SKM-1 (cell line): ENCODE measurements at regions not wholly inside any gene's neighbourhood (a gene's known extent, or its start where the extent isn't known, plus 50 kb on each side); places are given as distances from the start of the nearest gene placed in this dataset.

Experiments
- DNase-seq: peaks from one replicate; lab custom pipeline; 2025; ENCODE audit not compliant: unreplicated experiment; lab: John Stamatoyannopoulos, UW

- DNase-seq = no peak
These were observed 834.2 kb upstream of the CXADR start for GRCh38 chr21:16678429-16679160.

GRCh38 chr21:16695074-16695473, 817.8 kb upstream of the CXADR start:
- no peak for DNase-seq

- DNase-seq = no peak
These were observed 805.6 kb upstream of the CXADR start for GRCh38 chr21:16707274-16707673.

- no peak for DNase-seq
These were observed 804.6 kb upstream of the CXADR start for GRCh38 chr21:16708101-16708835.

DNA sequence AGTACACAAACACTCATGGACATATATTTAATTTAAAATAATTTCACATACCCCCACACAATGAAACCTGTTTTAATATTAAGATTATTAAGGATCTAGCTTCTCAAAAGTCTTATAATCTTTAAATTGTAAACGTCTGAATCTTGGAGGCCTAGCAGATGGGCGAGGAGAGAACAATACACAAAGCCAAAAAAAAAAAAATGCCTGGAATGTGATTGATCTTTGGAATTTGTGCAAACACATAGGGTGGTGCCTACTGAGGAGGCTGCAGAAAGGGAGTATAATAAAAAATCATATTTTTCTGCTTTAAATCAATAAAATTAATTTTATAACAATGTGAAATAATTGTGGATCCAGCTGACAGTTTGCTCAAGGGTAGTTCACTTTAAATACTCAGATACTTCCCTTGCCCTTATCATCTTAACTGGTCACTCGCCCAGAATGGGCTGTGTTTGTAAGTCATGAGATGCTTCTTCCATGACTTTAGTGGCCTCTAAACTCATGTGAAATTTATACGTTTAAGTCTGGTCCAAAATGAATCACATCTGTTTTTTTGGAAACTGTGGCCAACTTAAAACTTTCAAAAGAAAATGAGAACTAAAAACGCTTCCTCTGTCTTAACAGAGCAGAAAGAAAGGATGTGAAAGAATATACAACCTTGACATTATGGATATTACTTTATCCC, 802.8 kb upstream of the CXADR start:
- DNase-seq = no peak

- DNase-seq = no peak
These were observed 801.1 kb upstream of the CXADR start for GRCh38 chr21:16711757-16712156.

DNA sequence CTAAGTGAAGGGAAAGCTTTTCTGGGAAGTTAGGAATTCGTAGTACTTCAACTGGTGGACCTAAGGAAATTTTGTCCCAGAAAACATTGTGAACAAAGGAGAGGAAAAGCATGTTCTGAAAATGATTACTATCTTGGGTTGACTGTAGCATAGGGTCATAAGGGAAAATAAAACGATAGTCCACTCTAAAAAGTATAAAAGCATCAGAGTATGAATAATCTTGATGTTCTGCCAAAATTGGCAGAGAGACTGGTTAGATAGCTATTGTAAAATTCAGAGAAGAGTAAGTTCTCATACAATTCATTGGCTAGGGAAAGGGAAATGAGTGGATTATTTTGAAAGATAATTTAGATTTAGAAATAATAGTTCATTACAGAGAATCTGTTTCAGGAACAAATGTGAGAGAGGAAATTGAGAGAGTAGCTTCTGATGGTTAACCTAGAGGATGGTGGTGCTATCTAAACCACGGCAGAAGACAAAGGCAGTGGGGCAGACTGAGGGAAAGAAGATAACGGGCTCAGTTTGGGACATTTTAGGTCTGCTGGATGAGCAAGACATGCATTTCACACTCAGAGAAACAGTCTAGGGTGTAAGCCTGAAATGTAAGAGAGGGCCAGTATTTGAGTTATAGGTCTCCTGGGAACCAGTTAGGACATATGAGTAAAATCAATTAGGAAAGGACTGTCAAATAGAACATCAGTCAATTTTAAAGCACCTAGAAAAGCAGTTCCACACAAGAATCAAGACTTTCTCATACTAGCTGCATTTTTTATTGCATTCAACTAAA, 799.3 kb upstream of the CXADR start:
- no peak for DNase-seq

DNA sequence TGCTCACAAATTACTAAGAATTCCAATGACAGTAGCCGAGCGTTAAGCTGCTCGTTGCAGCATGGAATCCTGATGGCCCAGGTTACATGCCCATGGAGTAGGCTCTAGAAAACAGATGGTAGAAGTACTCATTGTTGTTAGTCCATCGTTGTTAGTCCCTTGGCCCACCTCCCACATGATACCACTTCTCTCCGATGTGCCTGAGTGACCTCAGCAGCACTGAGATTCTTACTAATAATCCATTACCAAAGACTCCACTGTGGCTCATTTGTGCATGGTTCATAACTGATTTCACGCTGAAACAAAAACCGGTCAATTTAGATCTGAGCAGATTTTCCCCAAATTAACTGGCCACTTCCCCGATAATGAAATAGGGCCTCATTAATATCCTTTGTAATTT, 772.3 kb upstream of the CXADR start:
- DNase-seq = no peak

DNA sequence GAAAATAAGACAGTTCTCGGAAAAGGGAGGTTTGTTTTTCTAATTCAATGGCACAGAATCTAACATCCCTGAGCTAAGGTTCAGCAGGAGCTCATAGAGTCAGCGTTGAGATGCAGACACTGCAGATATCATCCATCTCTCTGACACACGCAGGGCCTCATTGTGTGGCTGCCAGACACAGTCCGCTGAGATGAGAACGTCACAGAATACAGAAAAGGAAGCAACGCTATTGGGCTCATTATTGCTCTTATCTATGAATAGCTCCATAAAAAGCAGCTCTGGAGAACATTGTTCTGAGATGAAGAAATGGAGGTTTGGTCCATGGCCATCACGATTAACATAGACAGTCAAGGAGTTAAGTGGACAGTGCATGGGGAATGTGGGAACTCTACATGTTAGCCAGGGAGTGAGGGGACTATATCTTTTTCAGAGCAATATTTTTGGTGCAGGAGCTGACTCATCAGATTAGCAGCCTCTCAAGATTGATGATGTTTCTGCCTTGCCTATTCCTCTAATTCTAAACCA, 771.6 kb upstream of the CXADR start:
- DNase-seq = no peak

GRCh38 chr21:16742131-16742641, 770.7 kb upstream of the CXADR start:
- no peak for DNase-seq

GRCh38 chr21:16742741-16743140, 770.1 kb upstream of the CXADR start:
- no peak for DNase-seq

- DNase-seq = no peak
These were observed 769.5 kb upstream of the CXADR start for GRCh38 chr21:16743317-16743716.

DNA sequence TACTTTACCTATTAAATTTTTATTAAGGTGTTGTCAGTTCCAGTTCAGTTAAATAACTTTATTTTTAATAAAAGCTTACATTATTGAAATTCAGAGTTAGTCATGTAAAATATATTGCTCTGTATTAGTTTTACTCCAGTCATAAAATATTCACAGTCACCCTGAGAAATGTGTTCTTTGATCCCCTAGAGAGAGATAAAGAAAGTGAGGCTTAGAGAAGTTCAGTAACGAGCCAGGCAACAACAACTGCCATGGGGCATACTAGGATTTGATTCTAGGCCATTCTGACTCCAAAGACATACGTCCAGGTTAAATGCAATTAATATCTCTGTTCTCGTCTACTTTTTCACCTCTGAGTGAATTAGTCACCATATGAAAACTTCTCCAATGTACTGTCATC, 761.9 kb upstream of the CXADR start:
- DNase-seq = no peak

- no peak for DNase-seq
These were observed 761.0 kb upstream of the CXADR start for GRCh38 chr21:16751695-16752474.

- no peak for DNase-seq
These were observed 760.4 kb upstream of the CXADR start for GRCh38 chr21:16752475-16752857.

DNA sequence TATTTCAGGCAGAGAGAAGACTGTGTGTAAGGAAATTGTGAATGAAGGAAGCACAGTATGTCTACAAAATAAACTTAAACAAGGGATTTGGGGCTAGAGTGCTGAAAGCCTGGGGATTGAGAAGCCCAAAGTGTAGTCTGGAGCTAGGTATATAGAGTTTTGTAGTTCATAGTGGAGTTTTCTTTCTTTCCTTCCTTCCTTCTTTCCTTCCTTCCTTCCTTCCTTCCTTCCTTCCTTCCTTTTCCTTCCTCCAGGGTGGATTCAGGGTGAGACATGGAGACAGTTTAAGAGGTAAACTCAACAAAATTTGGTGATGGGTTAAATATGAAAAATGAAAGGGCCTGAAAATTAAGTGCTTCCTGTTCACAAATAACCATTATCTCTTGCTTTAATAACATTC, 757.8 kb upstream of the CXADR start:
- DNase-seq = no peak

GRCh38 chr21:16767201-16767600, 745.6 kb upstream of the CXADR start:
- DNase-seq = no peak

- no peak for DNase-seq
These were observed 744.7 kb upstream of the CXADR start for GRCh38 chr21:16768096-16768495.

- no peak for DNase-seq
These were observed 742.6 kb upstream of the CXADR start for GRCh38 chr21:16770266-16770665.

DNA sequence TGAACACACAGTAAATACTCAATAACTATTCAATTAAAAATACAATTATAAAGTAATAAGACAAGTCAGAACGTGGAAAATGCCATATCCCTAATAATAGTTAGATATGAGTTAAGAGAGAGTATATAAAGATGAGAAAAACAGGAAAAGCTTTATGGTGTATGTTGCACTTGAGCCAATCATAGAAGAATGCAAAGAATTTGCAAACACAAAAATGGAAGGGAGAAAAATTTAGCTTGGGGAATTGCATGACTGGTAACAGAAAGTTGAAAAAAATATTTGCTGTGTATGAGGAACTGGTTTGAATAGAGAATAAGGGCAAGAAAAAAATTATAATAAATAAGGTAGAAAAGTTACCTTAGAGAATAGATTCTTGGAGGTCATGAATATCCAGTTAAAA, 739.6 kb upstream of the CXADR start:
- DNase-seq = no peak
